Effector memory CD4-positive, alpha-beta T cell (primary cell): ENCODE measurements at regions not wholly inside any gene's neighbourhood (a gene's known extent, or its start where the extent isn't known, plus 50 kb on each side); places are given as distances from the start of the nearest gene placed in this dataset.

Source experiments
- DNase-seq, 3 donors: peaks; one replicate each; pipeline ENCODE4 v3.0.0-alpha.2; 2020
- H3K27ac ChIP-seq: 2 replicates; pipeline ENCODE4 v1.7.0; 2013; ENCODE audit warnings: mild to moderate bottlenecking, low read length, moderate library complexity; ENCODE audit not compliant: insufficient read depth, poor library complexity, severe bottlenecking
- H3K27me3 ChIP-seq: replicated peaks from 2 replicates; pipeline ENCODE4 v1.7.0; 2013; ENCODE audit warnings: mild to moderate bottlenecking, low read length; ENCODE audit not compliant: insufficient read depth, control insufficient read depth, poor library complexity, severe bottlenecking
- H3K36me3 ChIP-seq: 2 replicates; pipeline ENCODE4 v1.7.0; 2013; ENCODE audit warnings: mild to moderate bottlenecking, low read length, moderate library complexity; ENCODE audit not compliant: control insufficient read depth, insufficient read depth
- H3K4me1 ChIP-seq: 2 replicates; pipeline ENCODE4 v1.7.0; 2013; ENCODE audit warnings: low read length, mild to moderate bottlenecking; ENCODE audit not compliant: control insufficient read depth, insufficient read depth, poor library complexity, severe bottlenecking
- H3K4me3 ChIP-seq: 2 replicates; pipeline ENCODE4 v1.7.0; 2013; ENCODE audit warnings: low read length, low read depth, mild to moderate bottlenecking; ENCODE audit not compliant: insufficient read depth, poor library complexity, severe bottlenecking
- H3K9me3 ChIP-seq: 2 replicates; pipeline ENCODE4 v1.7.0; 2013; ENCODE audit warnings: mild to moderate bottlenecking, low read length, moderate library complexity; ENCODE audit not compliant: control insufficient read depth

DNA sequence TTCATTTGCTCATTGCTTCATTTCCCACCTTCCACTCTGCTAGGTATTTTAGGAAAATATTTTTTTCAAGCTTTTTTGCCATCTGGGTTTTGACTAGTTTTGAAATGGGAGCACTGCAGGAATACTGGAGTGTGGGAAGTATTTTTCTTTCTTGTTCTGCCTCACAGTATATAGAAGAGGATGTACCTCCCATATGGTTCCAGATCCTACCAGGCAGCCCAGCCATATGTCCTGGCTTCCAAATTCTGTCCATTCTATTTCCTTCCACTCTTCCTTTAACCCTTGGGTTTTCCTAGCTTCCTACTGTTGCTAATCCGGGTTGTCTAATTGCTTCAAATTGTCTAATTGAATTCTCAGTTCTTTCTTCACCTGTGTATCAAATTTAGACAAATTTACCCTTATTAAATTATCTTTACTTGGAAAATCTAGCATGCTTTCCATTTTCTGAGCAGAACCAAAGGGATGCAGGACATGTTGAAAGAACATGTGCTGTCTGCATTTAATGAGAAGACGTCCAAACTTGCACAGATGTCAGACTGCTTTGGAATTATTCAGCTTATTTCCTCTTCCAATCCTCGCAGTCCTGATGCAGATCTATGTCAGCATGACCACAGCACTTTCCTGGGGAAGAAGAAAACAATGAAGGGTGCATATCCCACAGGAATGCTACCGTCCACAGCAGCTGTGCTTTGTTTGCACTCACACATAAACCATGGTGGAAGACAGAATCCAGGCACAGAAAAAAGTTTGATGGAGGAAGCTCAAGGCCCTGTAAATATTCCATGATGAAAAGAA lies 1273.9 kb upstream of the MAP3K7 start:
- Histone ChIP-seq H3K27me3 (no peaks in the 10 kb centered on the region), H3K9me3 (peaks cover 3% of the 10 kb centered on the region), H3K36me3 (no peaks in the 10 kb centered on the region), H3K27ac (no peak overlapping the region), H3K4me3 (no peak overlapping the region), H3K4me1 (no peaks in the 10 kb centered on the region)
- no peak for DNase-seq

DNA sequence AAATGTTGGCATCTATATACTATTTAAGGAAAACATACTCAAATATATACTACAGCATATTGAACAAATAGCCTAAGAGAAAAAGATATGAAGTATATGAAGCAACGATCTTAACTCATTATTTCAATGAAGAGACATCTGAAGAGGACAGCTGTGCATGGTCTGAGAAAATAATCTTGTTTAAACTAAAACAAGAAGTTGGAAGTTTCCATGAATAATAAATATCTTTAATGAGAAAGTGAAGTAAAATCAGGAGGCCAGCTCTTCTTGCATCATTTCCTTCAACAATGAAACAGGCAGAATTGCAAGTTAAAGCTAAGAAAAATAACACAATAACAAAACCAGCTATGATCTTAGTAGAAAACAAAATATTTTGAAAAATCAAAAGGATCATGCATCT lies 1265.4 kb upstream of the MAP3K7 start:
- no peaks in the 10 kb centered on the region for H3K36me3 ChIP-seq
- no peaks in the 10 kb centered on the region for H3K9me3 ChIP-seq
- H3K27me3 ChIP-seq, result no peaks in the 10 kb centered on the region
- H3K4me3 ChIP-seq, result no peak overlapping the region
- H3K27ac ChIP-seq, result no peak overlapping the region
- no peaks in the 10 kb centered on the region for H3K4me1 ChIP-seq
- no peak for DNase-seq

DNA sequence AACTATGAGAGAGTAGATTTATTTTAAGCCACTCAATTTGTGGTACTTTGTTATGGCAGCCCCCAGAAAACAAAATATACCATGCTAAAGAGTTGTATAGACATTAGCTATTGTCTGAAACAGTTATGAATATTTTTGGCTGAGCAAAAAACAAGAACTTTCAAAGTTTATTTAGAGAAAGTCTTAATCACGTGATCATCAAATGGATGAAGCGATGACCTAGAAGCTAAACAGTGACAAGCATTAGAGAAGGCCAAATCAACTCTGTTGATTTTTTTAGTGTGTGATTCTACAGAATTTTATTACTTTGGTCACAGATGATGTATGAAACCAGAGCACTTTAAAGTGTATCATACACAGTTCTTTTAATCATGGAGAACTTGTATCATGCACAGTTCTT lies 1247.9 kb upstream of the MAP3K7 start:
- Histone ChIP-seq H3K4me1 (no peaks in the 10 kb centered on the region), H3K36me3 (no peaks in the 10 kb centered on the region), H3K27me3 (no peaks in the 10 kb centered on the region), H3K4me3 (no peak overlapping the region), H3K27ac (no peak overlapping the region), H3K9me3 (no peaks in the 10 kb centered on the region)
- no peak for DNase-seq

DNA sequence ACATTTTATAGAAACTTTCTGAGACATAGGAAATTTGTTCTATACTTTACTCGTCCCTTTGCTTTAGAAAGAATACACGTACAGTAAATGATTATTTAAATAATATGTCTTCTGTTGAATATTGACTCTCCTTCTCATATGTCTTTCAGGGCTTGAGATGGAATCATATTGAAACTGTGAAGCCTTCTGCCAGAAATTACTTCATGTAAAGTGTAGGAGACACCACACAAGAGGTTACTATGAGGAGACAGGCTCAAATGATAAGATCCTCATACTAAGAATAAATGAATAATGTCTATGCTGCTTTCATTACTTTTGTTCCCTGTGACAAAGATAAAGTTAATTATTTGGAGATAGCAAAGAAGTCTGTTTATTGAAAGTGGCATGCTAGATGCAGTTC lies 1240.3 kb upstream of the MAP3K7 start:
- no peaks in the 10 kb centered on the region for H3K4me1 ChIP-seq
- no peaks in the 10 kb centered on the region for H3K27me3 ChIP-seq
- no peaks in the 10 kb centered on the region for H3K9me3 ChIP-seq
- no peaks in the 10 kb centered on the region for H3K36me3 ChIP-seq
- DNase-seq, result no peak
- no peak overlapping the region for H3K27ac ChIP-seq
- H3K4me3 ChIP-seq, result no peak overlapping the region

DNA sequence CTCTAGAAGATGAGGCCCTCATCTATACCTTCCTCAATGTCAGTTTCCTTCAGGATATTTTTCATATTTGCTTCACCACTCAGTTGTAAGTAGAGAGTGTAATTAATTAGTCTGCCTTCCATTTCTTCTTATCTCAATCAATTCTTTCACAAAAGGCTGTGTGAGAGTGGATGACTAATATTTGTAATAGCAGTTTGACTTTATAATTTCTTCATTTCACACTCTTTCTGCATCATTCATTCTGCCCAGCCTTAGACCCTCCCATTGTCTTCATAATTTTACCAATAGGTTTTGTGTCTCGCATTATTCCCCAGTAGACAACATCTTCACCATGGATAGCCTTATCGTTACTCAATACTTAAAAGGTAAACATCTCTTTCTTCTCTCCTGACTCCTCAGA lies 1239.3 kb upstream of the MAP3K7 start:
- H3K27ac ChIP-seq, result no peak overlapping the region
- H3K4me1 ChIP-seq, result no peaks in the 10 kb centered on the region
- DNase-seq, result no peak
- H3K27me3 ChIP-seq, result no peaks in the 10 kb centered on the region
- H3K36me3 ChIP-seq, result no peaks in the 10 kb centered on the region
- H3K9me3 ChIP-seq, result no peaks in the 10 kb centered on the region
- no peak overlapping the region for H3K4me3 ChIP-seq

DNA sequence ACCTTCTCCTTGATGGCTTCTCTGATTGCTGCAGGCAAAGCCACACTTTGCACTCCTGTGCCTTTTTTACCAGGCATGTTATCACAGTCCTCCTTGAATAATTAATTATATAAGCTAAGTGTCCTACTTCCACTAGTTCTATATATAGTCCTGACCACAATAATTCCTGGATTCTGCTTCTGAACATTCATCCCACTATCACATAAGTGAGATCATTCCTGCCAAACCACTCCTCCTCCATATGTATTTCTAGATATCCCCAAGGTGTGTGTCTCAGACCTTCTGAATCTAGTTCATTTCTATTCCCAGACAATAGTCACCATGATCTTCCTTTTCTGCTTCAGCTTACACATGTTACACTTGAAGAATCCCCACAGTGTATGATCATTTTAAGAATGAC lies 1237.5 kb upstream of the MAP3K7 start:
- no peaks in the 10 kb centered on the region for H3K9me3 ChIP-seq
- no peak overlapping the region for H3K27ac ChIP-seq
- no peaks in the 10 kb centered on the region for H3K4me1 ChIP-seq
- no peak overlapping the region for H3K4me3 ChIP-seq
- no peaks in the 10 kb centered on the region for H3K36me3 ChIP-seq
- no peak for DNase-seq
- H3K27me3 ChIP-seq, result no peaks in the 10 kb centered on the region

DNA sequence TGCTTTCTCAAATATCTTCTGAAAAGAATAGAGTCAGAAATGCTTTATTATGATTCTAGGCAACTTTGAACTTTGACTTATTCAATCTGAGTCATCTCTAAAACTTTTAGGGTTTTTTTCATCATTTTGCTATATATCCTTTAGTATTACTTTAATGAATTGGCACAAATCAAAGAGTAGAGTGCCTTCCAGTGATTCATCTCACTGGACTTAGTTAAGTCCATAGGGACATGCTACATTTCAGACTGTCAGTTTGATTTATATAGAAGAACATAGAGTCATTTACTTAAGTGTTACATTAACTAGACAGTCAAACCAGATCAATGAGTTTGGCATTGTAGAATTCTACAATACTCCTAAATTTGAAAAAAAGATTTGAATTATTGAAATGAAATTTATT lies 1235.7 kb upstream of the MAP3K7 start:
- Histone ChIP-seq H3K4me3 (no peak overlapping the region), H3K9me3 (no peaks in the 10 kb centered on the region), H3K36me3 (no peaks in the 10 kb centered on the region), H3K27me3 (no peaks in the 10 kb centered on the region), H3K4me1 (no peaks in the 10 kb centered on the region), H3K27ac (no peak overlapping the region)
- DNase-seq, result no peak

DNA sequence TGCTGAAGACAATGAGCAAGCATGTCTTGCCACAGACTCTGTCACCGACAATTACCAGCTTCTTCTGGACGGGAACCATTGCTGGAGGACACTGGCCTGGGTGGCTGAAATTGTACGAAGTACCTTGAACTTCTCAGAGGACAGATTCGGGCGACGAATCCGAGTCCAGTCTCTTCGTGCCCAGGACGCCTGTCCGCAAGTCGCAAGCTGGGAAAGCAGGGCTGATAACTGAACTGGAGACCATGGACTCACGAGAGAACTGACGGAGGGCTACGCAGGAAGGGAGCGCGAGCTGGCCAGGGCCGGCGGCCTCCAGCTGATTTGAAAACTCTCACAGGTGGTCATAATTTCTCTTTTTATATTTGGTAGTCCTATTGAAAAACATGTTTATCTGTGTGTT lies 1229.5 kb upstream of the MAP3K7 start:
- no peak for DNase-seq
- Histone ChIP-seq H3K4me3 (no peak overlapping the region), H3K27me3 (no peaks in the 10 kb centered on the region), H3K9me3 (no peaks in the 10 kb centered on the region), H3K4me1 (no peaks in the 10 kb centered on the region), H3K27ac (no peak overlapping the region), H3K36me3 (no peaks in the 10 kb centered on the region)

DNA sequence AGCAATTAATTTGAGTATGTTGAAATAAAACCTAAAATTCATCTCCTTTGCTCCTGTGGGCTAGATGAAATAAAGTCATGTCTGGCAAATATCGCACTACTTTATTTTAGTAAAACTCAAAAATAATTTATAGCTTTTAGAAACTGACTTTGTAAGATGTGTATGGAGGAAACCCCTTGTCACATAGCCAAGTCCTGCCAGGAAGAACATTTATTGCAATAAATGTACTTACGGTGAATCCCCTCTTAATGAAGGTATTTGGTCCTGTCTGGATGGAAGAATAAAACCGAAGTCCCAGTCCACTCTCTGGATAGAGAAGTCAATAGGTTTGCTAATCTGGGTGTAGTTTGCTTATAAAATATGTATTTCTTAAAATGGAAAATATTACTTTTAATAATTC lies 1226.8 kb upstream of the MAP3K7 start:
- Histone ChIP-seq H3K4me3 (no peak overlapping the region), H3K36me3 (no peaks in the 10 kb centered on the region), H3K4me1 (no peaks in the 10 kb centered on the region), H3K9me3 (no peaks in the 10 kb centered on the region), H3K27me3 (no peaks in the 10 kb centered on the region), H3K27ac (no peak overlapping the region)
- no peak for DNase-seq

DNA sequence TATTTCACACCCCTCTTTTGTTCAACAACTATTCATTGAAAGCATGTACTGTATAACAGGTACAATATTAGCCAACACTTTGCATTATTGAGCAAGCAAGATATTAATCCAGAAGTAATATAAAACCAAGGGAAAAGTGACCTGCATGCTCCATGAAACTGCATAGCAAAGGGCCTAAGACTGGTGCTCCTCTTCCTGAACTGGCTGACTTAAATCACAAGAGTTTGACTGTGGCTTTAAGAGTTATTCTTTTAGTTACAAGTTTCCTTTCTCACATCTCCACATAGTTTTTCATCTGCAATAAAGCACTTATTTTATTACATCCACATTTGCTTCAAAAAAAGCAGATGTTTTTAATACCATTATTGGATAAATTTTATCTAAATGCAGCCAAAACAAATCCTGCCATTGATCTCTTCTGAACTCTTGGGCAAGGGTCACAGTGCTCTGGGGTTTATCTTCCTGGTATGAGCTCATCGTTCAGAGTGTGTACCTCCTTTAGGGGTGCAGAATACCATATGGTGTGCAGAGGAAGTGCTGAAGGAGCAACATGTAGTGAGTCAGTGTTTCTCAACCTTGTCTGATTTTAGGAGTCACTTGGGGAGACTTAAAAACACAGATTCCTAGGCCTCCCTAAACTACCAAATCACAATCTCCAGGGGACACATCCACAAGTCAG lies 1225.9 kb upstream of the MAP3K7 start:
- no peak overlapping the region for H3K4me3 ChIP-seq
- H3K27ac ChIP-seq, result no peak overlapping the region
- no peaks in the 10 kb centered on the region for H3K27me3 ChIP-seq
- no peaks in the 10 kb centered on the region for H3K4me1 ChIP-seq
- no peaks in the 10 kb centered on the region for H3K36me3 ChIP-seq
- DNase-seq, result no peak
- no peaks in the 10 kb centered on the region for H3K9me3 ChIP-seq
